IMR-90 (cell line): ENCODE measurements at regions not wholly inside any gene's neighbourhood (a gene's known extent, or its start where the extent isn't known, plus 50 kb on each side); places are given as distances from the start of the nearest gene placed in this dataset.

Experiments
- CEBPB ChIP-seq: IDR thresholded peaks from 2 replicates; pipeline ENCODE4 v1.6.1; 2012; ENCODE audit warnings: low read depth, low read length, improper control_type of control experiment
- FOS ChIP-seq: fragments of 150-350 bp; IDR thresholded peaks from 2 replicates; pipeline ENCODE4 v1.6.1; 2016; ENCODE audit warnings: low read depth, low read length
- NFE2L2 ChIP-seq: fragments of 150-350 bp; IDR thresholded peaks from 2 replicates; pipeline ENCODE4 v1.6.1; 2016; ENCODE audit warnings: low read depth, mild to moderate bottlenecking, low read length
- POLR2A ChIP-seq: IDR thresholded peaks from 2 replicates; pipeline ENCODE4 v1.6.1; 2012; ENCODE audit warnings: mild to moderate bottlenecking, low read depth, low read length
- SMC3 ChIP-seq: fragments of 150-350 bp; IDR thresholded peaks from 2 replicates; pipeline ENCODE4 v1.6.1; 2016; ENCODE audit warnings: low read depth, mild to moderate bottlenecking, antibody characterized with exemption, low read length, moderate library complexity
- TF ChIP-seq, protein P1 (sequence below): conservative IDR thresholded peaks from 2 replicates; pipeline ENCODE4 v1.5.1; 2012; ENCODE audit warnings: mild to moderate bottlenecking, low read depth, low read length, improper control_type of control experiment
- TF ChIP-seq, protein P2 (sequence below): fragments of 150-350 bp; IDR thresholded peaks from 2 replicates; pipeline ENCODE4 v1.6.1; 2017; ENCODE audit warnings: mild to moderate bottlenecking, antibody characterized with exemption, low read length, low read depth

DNA sequence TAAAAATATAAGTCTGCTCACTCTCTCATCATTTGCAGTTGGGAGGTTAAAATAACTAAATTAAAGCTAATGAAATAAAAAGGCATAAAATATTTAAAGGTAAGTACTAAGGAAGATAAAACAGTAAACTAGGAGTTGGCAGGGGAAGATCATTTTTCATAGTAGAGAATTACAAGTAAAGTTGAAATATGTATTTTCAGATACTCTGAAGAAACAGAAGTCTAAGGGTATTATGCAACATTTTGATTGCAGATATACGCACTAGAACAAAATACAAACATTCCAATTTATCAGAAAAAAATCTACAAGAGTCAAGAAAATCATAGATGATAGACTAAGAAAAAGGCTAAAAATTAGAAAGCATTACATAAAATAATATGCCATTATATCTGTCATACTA is 167.6 kb upstream of the CTAGE1 start:
- TF ChIP-seq, protein P1, sequence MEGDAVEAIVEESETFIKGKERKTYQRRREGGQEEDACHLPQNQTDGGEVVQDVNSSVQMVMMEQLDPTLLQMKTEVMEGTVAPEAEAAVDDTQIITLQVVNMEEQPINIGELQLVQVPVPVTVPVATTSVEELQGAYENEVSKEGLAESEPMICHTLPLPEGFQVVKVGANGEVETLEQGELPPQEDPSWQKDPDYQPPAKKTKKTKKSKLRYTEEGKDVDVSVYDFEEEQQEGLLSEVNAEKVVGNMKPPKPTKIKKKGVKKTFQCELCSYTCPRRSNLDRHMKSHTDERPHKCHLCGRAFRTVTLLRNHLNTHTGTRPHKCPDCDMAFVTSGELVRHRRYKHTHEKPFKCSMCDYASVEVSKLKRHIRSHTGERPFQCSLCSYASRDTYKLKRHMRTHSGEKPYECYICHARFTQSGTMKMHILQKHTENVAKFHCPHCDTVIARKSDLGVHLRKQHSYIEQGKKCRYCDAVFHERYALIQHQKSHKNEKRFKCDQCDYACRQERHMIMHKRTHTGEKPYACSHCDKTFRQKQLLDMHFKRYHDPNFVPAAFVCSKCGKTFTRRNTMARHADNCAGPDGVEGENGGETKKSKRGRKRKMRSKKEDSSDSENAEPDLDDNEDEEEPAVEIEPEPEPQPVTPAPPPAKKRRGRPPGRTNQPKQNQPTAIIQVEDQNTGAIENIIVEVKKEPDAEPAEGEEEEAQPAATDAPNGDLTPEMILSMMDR = no peak
- TF ChIP-seq POLR2A = no peak
- TF ChIP-seq SMC3 = no peak
- peak; percentile 39 for TF ChIP-seq CEBPB
- TF ChIP-seq NFE2L2 = no peak
- TF ChIP-seq FOS = no peak
- TF ChIP-seq, protein P2, sequence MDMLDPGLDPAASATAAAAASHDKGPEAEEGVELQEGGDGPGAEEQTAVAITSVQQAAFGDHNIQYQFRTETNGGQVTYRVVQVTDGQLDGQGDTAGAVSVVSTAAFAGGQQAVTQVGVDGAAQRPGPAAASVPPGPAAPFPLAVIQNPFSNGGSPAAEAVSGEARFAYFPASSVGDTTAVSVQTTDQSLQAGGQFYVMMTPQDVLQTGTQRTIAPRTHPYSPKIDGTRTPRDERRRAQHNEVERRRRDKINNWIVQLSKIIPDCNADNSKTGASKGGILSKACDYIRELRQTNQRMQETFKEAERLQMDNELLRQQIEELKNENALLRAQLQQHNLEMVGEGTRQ = no peak
